ENCODE measurements at regions not wholly inside any gene's neighbourhood (a gene's known extent, or its start where the extent isn't known, plus 50 kb on each side); places are given as distances from the start of the nearest gene placed in this dataset.

- H3K36me3 Mint-ChIP-seq, result no peaks in the 10 kb centered on the region
- no peaks in the 10 kb centered on the region for H3K9me3 Mint-ChIP-seq
- no peaks in the 10 kb centered on the region for H3K27me3 Mint-ChIP-seq (ENCODE audit: low read depth)
- ATAC-seq, result no peak
- no peaks in the 10 kb centered on the region for H3K4me1 Mint-ChIP-seq
- POLR2A ChIA-PET, result no interaction called here
- DNase-seq (ENCODE audit: low spot score), result no peak
- no peak overlapping the region for H3K4me3 Mint-ChIP-seq
- no peak for TF ChIP-seq ZNF263 (CRISPR knock-in tag; IDR thresholded peaks at IDR 0.05; ENCODE audit: low read depth)
- TF ChIP-seq ZNF532 (CRISPR knock-in tag; IDR thresholded peaks at IDR 0.05; ENCODE audit: borderline replicate concordance), result no peak
- no peak for TF ChIP-seq NR3C1 (CRISPR knock-in tag; conservative IDR thresholded peaks at IDR 0.05; ENCODE audit: low read depth)
- TF ChIP-seq E2F1 (CRISPR knock-in tag; IDR thresholded peaks at IDR 0.05), result no peak
- no peak for TF ChIP-seq GRHL2 (CRISPR knock-in tag; IDR thresholded peaks at IDR 0.05; ENCODE audit: insufficient replicate concordance, severe bottlenecking)
- TF ChIP-seq ATF1 (CRISPR knock-in tag; IDR thresholded peaks at IDR 0.05), result no peak
- no peak for TF ChIP-seq JAZF1 (CRISPR knock-in tag; IDR thresholded peaks at IDR 0.05)
- TF ChIP-seq ERG (CRISPR knock-in tag; IDR thresholded peaks at IDR 0.05), result no peak
- no peak overlapping the region for H3K27ac Mint-ChIP-seq
- CTCF ChIA-PET, result no interaction called here
These were observed 466.6 kb downstream of the SLITRK6 start for GRCh38 chr13:85332615-85333014.

GRCh38 chr13:85321734-85322133 lies 477.5 kb downstream of the SLITRK6 start:
- no peaks in the 10 kb centered on the region for H3K36me3 Mint-ChIP-seq
- no peak overlapping the region for H3K27ac Mint-ChIP-seq
- H3K4me1 Mint-ChIP-seq, result no peaks in the 10 kb centered on the region
- DNase-seq (ENCODE audit: low spot score) (no peak), ATAC-seq (no peak)
- H3K9me3 Mint-ChIP-seq, result no peaks in the 10 kb centered on the region
- POLR2A ChIA-PET, result no interaction called here
- TF ChIP-seq JAZF1 (CRISPR knock-in tag; IDR thresholded peaks at IDR 0.05) (no peak), ZBTB43 (CRISPR knock-in tag; IDR thresholded peaks at IDR 0.05) (no peak), NFATC4 (CRISPR knock-in tag; IDR thresholded peaks at IDR 0.05) (no peak), CREB1 (CRISPR knock-in tag; IDR thresholded peaks at IDR 0.05) (no peak), ZNF138 (CRISPR knock-in tag; conservative IDR thresholded peaks at IDR 0.05) (no peak), ZNF232 (CRISPR knock-in tag; IDR thresholded peaks at IDR 0.05) (no peak), ZNF317 (CRISPR knock-in tag; IDR thresholded peaks at IDR 0.05; ENCODE audit: borderline replicate concordance, low read depth) (no peak), USF2 (CRISPR knock-in tag; IDR thresholded peaks at IDR 0.05) (no peak), E2F1 (CRISPR knock-in tag; IDR thresholded peaks at IDR 0.05) (no peak), CBFB (CRISPR knock-in tag; IDR thresholded peaks at IDR 0.05; ENCODE audit: low read depth) (no peak), NR2C2 (CRISPR knock-in tag; IDR thresholded peaks at IDR 0.05) (no peak), IRF2 (CRISPR knock-in tag; IDR thresholded peaks at IDR 0.05; ENCODE audit: borderline replicate concordance, low read depth) (no peak), ZNF219 (CRISPR knock-in tag; IDR thresholded peaks at IDR 0.05; ENCODE audit: borderline replicate concordance) (no peak), ATF3 (CRISPR knock-in tag; conservative IDR thresholded peaks at IDR 0.05) (no peak), E2F4 (CRISPR knock-in tag; IDR thresholded peaks at IDR 0.05; ENCODE audit: borderline replicate concordance, low read depth) (no peak), ZMAT4 (CRISPR knock-in tag; IDR thresholded peaks at IDR 0.05) (no peak), KAT7 (CRISPR knock-in tag; IDR thresholded peaks at IDR 0.05; ENCODE audit: borderline replicate concordance) (no peak), JUN (CRISPR knock-in tag; IDR thresholded peaks at IDR 0.05) (no peak)
- no peak overlapping the region for H3K4me3 Mint-ChIP-seq
- no peaks in the 10 kb centered on the region for H3K27me3 Mint-ChIP-seq (ENCODE audit: low read depth)
- CTCF ChIA-PET, result no interaction called here
